ENCODE measurements at regions not wholly inside any gene's neighbourhood (a gene's known extent, or its start where the extent isn't known, plus 50 kb on each side); places are given as distances from the start of the nearest gene placed in this dataset.

DNA sequence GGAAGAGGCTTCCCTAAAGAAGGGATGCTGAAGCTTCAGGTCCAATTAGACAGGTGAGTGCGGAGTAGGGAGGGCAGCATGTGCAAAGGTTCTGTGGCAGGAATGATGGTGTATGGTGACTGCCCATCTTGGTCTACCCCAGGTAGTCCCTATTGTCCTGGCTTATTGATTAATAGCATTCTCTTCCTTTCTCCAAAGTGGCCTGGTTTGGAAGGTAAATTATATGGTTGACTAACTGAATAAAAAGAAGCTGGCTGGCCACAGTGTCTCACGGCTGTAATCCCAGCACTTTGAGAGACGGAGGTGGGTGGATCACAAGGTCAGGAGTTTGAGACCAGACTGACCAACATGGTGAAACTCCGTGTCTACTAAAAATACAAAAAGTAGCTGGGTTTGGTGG, 230.5 kb downstream of the MIAT start:
- Histone ChIP-seq H3K27me3 (no peaks in the 10 kb centered on the region), H3K4me3 (no peak overlapping the region), H3K27ac (no peak overlapping the region), H3K9me3 (no peaks in the 10 kb centered on the region), H3K4me1 (peaks cover 7% of the 10 kb centered on the region), H3K36me3 (no peaks in the 10 kb centered on the region)
- intact Hi-C loops (cut with DNase I), result no loop called here
- DNase-seq (ENCODE audit: extremely low spot score in 2 of 2), result no peak
- TF ChIP-seq POLR2AphosphoS5 (IDR thresholded peaks at IDR 0.05; ENCODE audit: insufficient read depth in 1 of 2, low read depth in 1 of 2), result no peak
- TF ChIP-seq, protein P1, sequence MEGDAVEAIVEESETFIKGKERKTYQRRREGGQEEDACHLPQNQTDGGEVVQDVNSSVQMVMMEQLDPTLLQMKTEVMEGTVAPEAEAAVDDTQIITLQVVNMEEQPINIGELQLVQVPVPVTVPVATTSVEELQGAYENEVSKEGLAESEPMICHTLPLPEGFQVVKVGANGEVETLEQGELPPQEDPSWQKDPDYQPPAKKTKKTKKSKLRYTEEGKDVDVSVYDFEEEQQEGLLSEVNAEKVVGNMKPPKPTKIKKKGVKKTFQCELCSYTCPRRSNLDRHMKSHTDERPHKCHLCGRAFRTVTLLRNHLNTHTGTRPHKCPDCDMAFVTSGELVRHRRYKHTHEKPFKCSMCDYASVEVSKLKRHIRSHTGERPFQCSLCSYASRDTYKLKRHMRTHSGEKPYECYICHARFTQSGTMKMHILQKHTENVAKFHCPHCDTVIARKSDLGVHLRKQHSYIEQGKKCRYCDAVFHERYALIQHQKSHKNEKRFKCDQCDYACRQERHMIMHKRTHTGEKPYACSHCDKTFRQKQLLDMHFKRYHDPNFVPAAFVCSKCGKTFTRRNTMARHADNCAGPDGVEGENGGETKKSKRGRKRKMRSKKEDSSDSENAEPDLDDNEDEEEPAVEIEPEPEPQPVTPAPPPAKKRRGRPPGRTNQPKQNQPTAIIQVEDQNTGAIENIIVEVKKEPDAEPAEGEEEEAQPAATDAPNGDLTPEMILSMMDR (IDR thresholded peaks at IDR 0.05), result no peak
- no peak for TF ChIP-seq POLR2A (IDR thresholded peaks at IDR 0.05)

DNA sequence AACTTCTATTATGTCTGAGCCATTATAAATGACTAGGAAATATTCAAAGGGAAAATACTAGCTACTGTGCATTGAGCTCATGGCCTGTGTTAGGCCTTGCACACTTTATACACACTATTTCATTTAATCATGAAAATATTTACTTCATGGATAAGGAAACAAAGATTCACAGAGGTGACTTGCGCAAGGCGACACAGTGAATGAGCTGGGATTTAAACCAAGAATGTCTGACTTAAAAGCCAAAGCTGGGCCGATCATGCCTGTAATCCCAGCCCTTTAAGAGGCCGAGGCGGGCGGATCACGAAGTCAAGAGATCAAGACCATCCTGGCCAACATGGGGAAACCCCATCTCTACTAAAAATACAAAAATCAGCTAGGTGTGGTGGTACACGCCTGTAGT, 231.5 kb downstream of the MIAT start:
- intact Hi-C loops (cut with DNase I), result no loop called here

DNA sequence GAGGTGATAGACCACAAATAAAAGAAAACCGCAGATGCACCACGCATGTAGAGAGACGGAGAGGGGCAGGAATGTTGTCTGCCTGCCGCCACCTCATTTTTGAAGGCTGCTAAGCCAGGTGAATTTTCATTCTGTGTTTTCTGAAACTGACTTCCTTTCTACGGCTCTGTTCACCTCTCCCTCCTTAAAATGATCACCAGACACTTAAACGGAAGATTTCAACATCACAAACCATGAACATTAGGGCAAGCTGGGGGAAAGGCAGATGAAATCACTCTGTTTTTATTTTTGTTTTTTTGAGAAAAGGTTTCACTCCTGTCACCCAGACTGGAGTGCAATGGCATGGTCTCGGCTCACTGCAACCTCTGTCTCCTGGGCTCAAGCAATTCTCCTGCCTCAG, 232.4 kb downstream of the MIAT start:
- no peak for DNase-seq (ENCODE audit: extremely low spot score in 2 of 2)
- intact Hi-C loops (cut with DNase I), result no loop called here

More for the DNA sequence above, 231.5 kb downstream of the MIAT start:
- H3K9me3 ChIP-seq, result no peaks in the 10 kb centered on the region
- H3K4me1 ChIP-seq, result peaks cover 7% of the 10 kb centered on the region
- H3K36me3 ChIP-seq, result no peaks in the 10 kb centered on the region
- DNase-seq (ENCODE audit: extremely low spot score in 2 of 2), result peak in 1 of 2 donors; percentile 58
- H3K27me3 ChIP-seq, result no peaks in the 10 kb centered on the region
- no peak for TF ChIP-seq POLR2AphosphoS5 (IDR thresholded peaks at IDR 0.05; ENCODE audit: insufficient read depth in 1 of 2, low read depth in 1 of 2)
- TF ChIP-seq, protein P1 (IDR thresholded peaks at IDR 0.05), result no peak
- TF ChIP-seq POLR2A (IDR thresholded peaks at IDR 0.05), result no peak
- H3K27ac ChIP-seq, result no peak overlapping the region
- H3K4me3 ChIP-seq, result no peak overlapping the region

DNA sequence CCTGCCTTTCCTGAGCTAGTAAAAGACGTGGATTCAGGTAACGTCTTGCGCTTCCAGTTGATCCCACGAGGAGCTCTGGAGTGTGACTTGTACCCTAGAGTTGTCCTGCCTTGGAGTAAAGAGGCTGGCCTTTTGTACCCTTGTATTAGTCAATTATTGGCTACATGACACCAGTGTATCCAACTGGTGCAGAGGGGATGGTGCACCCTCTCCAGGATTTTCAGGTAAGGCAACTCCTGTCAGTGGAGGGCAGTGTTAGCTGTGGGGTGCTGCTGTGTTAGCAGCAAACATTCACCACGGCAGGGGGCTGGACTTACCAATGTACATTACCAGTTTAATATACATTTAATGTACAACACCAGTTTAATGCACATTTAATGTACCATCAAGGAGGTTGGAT, 233.5 kb downstream of the MIAT start:
- no peak for TF ChIP-seq POLR2AphosphoS5 (IDR thresholded peaks at IDR 0.05; ENCODE audit: insufficient read depth in 1 of 2, low read depth in 1 of 2)
- TF ChIP-seq POLR2A (IDR thresholded peaks at IDR 0.05), result no peak
- H3K4me1 ChIP-seq, result peaks cover 14% of the 10 kb centered on the region
- intact Hi-C loops (cut with DNase I), result no loop called here
- no peaks in the 10 kb centered on the region for H3K9me3 ChIP-seq
- no peak overlapping the region for H3K4me3 ChIP-seq
- H3K36me3 ChIP-seq, result no peaks in the 10 kb centered on the region
- H3K27ac ChIP-seq, result no peak overlapping the region
- peak in 1 of 2 donors; percentile 7 for DNase-seq (ENCODE audit: extremely low spot score in 2 of 2)
- H3K27me3 ChIP-seq, result no peaks in the 10 kb centered on the region

More for the DNA sequence above, 232.4 kb downstream of the MIAT start:
- Histone ChIP-seq H3K4me1 (peaks cover 7% of the 10 kb centered on the region), H3K27ac (no peak overlapping the region), H3K4me3 (no peak overlapping the region), H3K9me3 (no peaks in the 10 kb centered on the region), H3K36me3 (no peaks in the 10 kb centered on the region), H3K27me3 (no peaks in the 10 kb centered on the region)
- no peak for TF ChIP-seq POLR2AphosphoS5 (IDR thresholded peaks at IDR 0.05; ENCODE audit: insufficient read depth in 1 of 2, low read depth in 1 of 2)
- TF ChIP-seq POLR2A (IDR thresholded peaks at IDR 0.05), result no peak
- TF ChIP-seq, protein P1 (IDR thresholded peaks at IDR 0.05), result no peak

DNA sequence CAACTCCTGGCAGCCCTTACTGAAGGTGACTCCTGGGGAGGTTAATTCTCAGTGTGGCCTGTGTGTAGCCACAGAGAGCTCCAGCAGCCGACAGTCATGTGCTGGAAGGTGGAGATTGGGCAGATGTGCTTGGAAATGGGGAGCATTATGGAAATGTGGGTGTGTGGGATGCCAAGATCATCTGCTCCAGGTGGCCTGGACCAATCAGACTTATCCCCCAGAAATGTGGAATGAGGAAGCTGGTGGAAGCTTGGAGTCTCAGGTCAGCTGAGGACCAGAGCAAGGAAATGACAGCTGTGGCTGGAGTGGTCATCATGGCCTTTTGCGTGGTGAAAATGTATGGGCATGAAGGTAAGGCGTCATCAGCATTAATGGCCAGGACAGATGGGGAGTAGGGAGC, 234.0 kb downstream of the MIAT start:
- peak in 1 of 2 donors; percentile 40 for DNase-seq (ENCODE audit: extremely low spot score in 2 of 2)
- intact Hi-C loops (cut with DNase I), result no loop called here

More for the DNA sequence above, 234.0 kb downstream of the MIAT start:
- TF ChIP-seq POLR2A (IDR thresholded peaks at IDR 0.05), result no peak
- TF ChIP-seq, protein P1 (IDR thresholded peaks at IDR 0.05), result no peak
- TF ChIP-seq POLR2AphosphoS5 (IDR thresholded peaks at IDR 0.05; ENCODE audit: insufficient read depth in 1 of 2, low read depth in 1 of 2), result no peak
- no peaks in the 10 kb centered on the region for H3K9me3 ChIP-seq
- no peaks in the 10 kb centered on the region for H3K36me3 ChIP-seq
- H3K4me3 ChIP-seq, result no peak overlapping the region
- no peaks in the 10 kb centered on the region for H3K27me3 ChIP-seq
- H3K27ac ChIP-seq, result no peak overlapping the region
- H3K4me1 ChIP-seq, result peaks cover 14% of the 10 kb centered on the region

Measured in vagina (tissue), 2 donors.